ENCODE measurements at regions not wholly inside any gene's neighbourhood (a gene's known extent, or its start where the extent isn't known, plus 50 kb on each side); places are given as distances from the start of the nearest gene placed in this dataset.

- TF ChIP-seq CTCF (conservative IDR thresholded peaks at IDR 0.05; ENCODE audit: low read depth, low read length), result no peak
- DNase-seq (ENCODE audit: low read depth), result no peak
- no peak overlapping the region for H3K4me3 ChIP-seq (ENCODE audit: low read depth, low read length)
Measured at GRCh38 chr10:33804584-33804983, 470.1 kb upstream of the NRP1 start.

- DNase-seq (ENCODE audit: low read depth), result peak; percentile 62
- no peak overlapping the region for H3K4me3 ChIP-seq (ENCODE audit: low read depth, low read length)
- TF ChIP-seq CTCF (conservative IDR thresholded peaks at IDR 0.05; ENCODE audit: low read depth, low read length), result no peak
Measured at GRCh38 chr10:33803248-33803647, 468.8 kb upstream of the NRP1 start.

- H3K4me3 ChIP-seq (ENCODE audit: low read depth, low read length), result no peak overlapping the region
- no peak for TF ChIP-seq CTCF (conservative IDR thresholded peaks at IDR 0.05; ENCODE audit: low read depth, low read length)
- DNase-seq (ENCODE audit: low read depth), result no peak
Measured at GRCh38 chr10:33802566-33802965, 468.1 kb upstream of the NRP1 start.

- no peak overlapping the region for H3K4me3 ChIP-seq (ENCODE audit: low read depth, low read length)
- no peak for TF ChIP-seq CTCF (conservative IDR thresholded peaks at IDR 0.05; ENCODE audit: low read depth, low read length)
- peak; percentile 59 for DNase-seq (ENCODE audit: low read depth)
Measured at GRCh38 chr10:33801705-33802104, 467.2 kb upstream of the NRP1 start.

- no peak for TF ChIP-seq CTCF (conservative IDR thresholded peaks at IDR 0.05; ENCODE audit: low read depth, low read length)
- H3K4me3 ChIP-seq (ENCODE audit: low read depth, low read length), result no peak overlapping the region
- DNase-seq (ENCODE audit: low read depth), result no peak
Measured at GRCh38 chr10:33800986-33801385, 466.5 kb upstream of the NRP1 start.

GRCh38 chr10:33800545-33800944, 466.1 kb upstream of the NRP1 start:
- no peak for DNase-seq (ENCODE audit: low read depth)
- no peak for TF ChIP-seq CTCF (conservative IDR thresholded peaks at IDR 0.05; ENCODE audit: low read depth, low read length)
- H3K4me3 ChIP-seq (ENCODE audit: low read depth, low read length), result no peak overlapping the region

GRCh38 chr10:33799944-33800323, 465.5 kb upstream of the NRP1 start:
- H3K4me3 ChIP-seq (ENCODE audit: low read depth, low read length), result no peak overlapping the region
- TF ChIP-seq CTCF (conservative IDR thresholded peaks at IDR 0.05; ENCODE audit: low read depth, low read length), result no peak
- DNase-seq (ENCODE audit: low read depth), result no peak
